HepG2 (cell line): ENCODE measurements at regions not wholly inside any gene's neighbourhood (a gene's known extent, or its start where the extent isn't known, plus 50 kb on each side); places are given as distances from the start of the nearest gene placed in this dataset.

Experiments
- ATAC-seq: fragments of 200-7000 bp; cut with Tn5 transposase; 3 replicates; pipeline ENCODE4 v1.9.1; 2020; ENCODE audit warnings: mild to moderate bottlenecking, moderate library complexity
- BruUV-seq: library from RNA; stranded (reverse); fragments of 400-500 nt; replicated peaks from 2 replicates; lab custom pipeline; 2021; lab: Mats Ljungman, UMichigan
- CTCF ChIA-PET: fragments of 300-600 bp; formaldehyde crosslinking; extraction: SDS; loops from one replicate; lab custom pipeline; 2021; ENCODE audit warnings: low total read pairs, inconsistent platforms, low intra/inter-chr PET ratio; lab: Yijun Ruan, JAX
- POLR2A ChIA-PET: fragments of 350-600 bp; sonication (Branson Sonifier 250); formaldehyde crosslinking; loops from one replicate; lab custom pipeline; 2020; ENCODE audit warnings: antibody characterized with exemption, inconsistent platforms; lab: Yijun Ruan, JAX
- DNase-seq: peaks from one replicate; pipeline ENCODE4 v3.0.0-alpha.2; 2015; ENCODE audit warnings: low spot score
- FAIRE-seq: peaks from 3 replicates; lab custom pipeline; 2011; peaks lifted over from hg19 to GRCh38; lab: Jason Lieb, UNC
- H2AFZ ChIP-seq: one replicate; pipeline ENCODE4 v1.6.1; 2011; ENCODE audit warnings: low read length, inconsistent platforms
- H3K27ac ChIP-seq: fragments of 300-600 bp; 3 replicates; pipeline ENCODE4 v1.8.0; 2011; ENCODE audit warnings: mixed run types, mild to moderate bottlenecking, mixed read lengths, low read length, inconsistent platforms; ENCODE audit not compliant: insufficient read depth; ENCODE audit errors: extremely low read length
- H3K27me3 ChIP-seq, 2 experiments: fragments of 200-600 bp in 1 of 2; 2 replicates in 1 of 2; 3 replicates in 1 of 2; pipeline versions ENCODE4 v1.6.0 to v1.8.0; 2011; ENCODE audit warnings: low read length in 2 of 2, mild to moderate bottlenecking in 2 of 2, moderate library complexity in 2 of 2, inconsistent platforms in 1 of 2; ENCODE audit not compliant: insufficient read depth in 2 of 2, control insufficient read depth in 1 of 2
- H3K36me3 ChIP-seq, 2 experiments: fragments of 200-600 bp in 1 of 2; replicated peaks in 1 of 2; 2 replicates in 1 of 2; 3 replicates in 1 of 2; pipeline versions ENCODE4 v1.5.1 to v1.8.0; 2011; ENCODE audit warnings: low read length in 2 of 2, inconsistent platforms in 1 of 2; ENCODE audit not compliant: insufficient read depth in 2 of 2, control insufficient read depth in 1 of 2
- H3K4me1 ChIP-seq: 2 replicates; pipeline ENCODE4 v1.5.1; 2012; ENCODE audit warnings: low read length, inconsistent platforms; ENCODE audit not compliant: insufficient read depth
- H3K4me2 ChIP-seq: 2 replicates; pipeline ENCODE4 v1.6.0; 2011; ENCODE audit warnings: low read depth, low read length, inconsistent platforms
- H3K4me3 ChIP-seq, 3 experiments: fragments of 200-600 bp in 1 of 3; sonication (generic), shearing (Covaris generic) in 1 of 3; replicated peaks in 1 of 3; 2 replicates each; pipeline ENCODE4 v1.5.1; 2011 to 2016; ENCODE audit warnings: low read length in 3 of 3, inconsistent platforms in 2 of 3, low read depth in 2 of 3, mild to moderate bottlenecking in 2 of 3, control low read depth in 1 of 3, mixed read lengths in 1 of 3; ENCODE audit not compliant: insufficient read depth in 1 of 3
- H3K79me2 ChIP-seq: one replicate; pipeline ENCODE4 v1.6.1; 2011; ENCODE audit warnings: low read length, inconsistent platforms; ENCODE audit not compliant: insufficient read depth
- H3K9ac ChIP-seq: 2 replicates; pipeline ENCODE4 v1.6.0; 2011; ENCODE audit warnings: mild to moderate bottlenecking, low read depth, low read length, inconsistent platforms; ENCODE audit not compliant: insufficient read depth
- H3K9me3 ChIP-seq: 2 replicates; pipeline ENCODE4 v1.5.1; 2012; ENCODE audit warnings: mild to moderate bottlenecking, low read length
- H4K20me1 ChIP-seq: 2 replicates; pipeline ENCODE4 v1.6.0; 2011; ENCODE audit warnings: inconsistent platforms, mild to moderate bottlenecking, low read length, moderate library complexity; ENCODE audit not compliant: insufficient read depth
- HOMEZ ChIP-seq: IDR thresholded peaks from 2 replicates; pipeline ENCODE4 v1.6.1; 2016; ENCODE audit warnings: low read depth
- KDM3A ChIP-seq: IDR thresholded peaks from 2 replicates; pipeline ENCODE4 v1.6.1; 2018; ENCODE audit warnings: low read depth, missing compliant biosample characterization
- MEF2D ChIP-seq: sonication (generic); formaldehyde crosslinking; IDR thresholded peaks from 2 replicates; pipeline ENCODE4 v1.5.1; 2020; ENCODE audit warnings: mild to moderate bottlenecking, missing genetic modification reagents
- PAWR ChIP-seq: sonication (generic); formaldehyde crosslinking; IDR thresholded peaks from 2 replicates; pipeline ENCODE4 v1.4.0; 2020; ENCODE audit warnings: missing genetic modification reagents, mild to moderate bottlenecking, borderline replicate concordance
- SALL1 ChIP-seq: sonication (generic); formaldehyde crosslinking; IDR thresholded peaks from 2 replicates; pipeline ENCODE4 v1.8.0; 2022; ENCODE audit warnings: mild to moderate bottlenecking, missing genetic modification reagents
- SIX4 ChIP-seq: sonication (generic); formaldehyde crosslinking; IDR thresholded peaks from 2 replicates; pipeline ENCODE4 v1.4.0; 2020; ENCODE audit warnings: missing genetic modification reagents
- TBL1XR1 ChIP-seq: fragments of 150-350 bp; IDR thresholded peaks from 2 replicates; pipeline ENCODE4 v1.6.1; 2014; ENCODE audit warnings: borderline replicate concordance, low read length; ENCODE audit not compliant: partially characterized antibody
- ZFP41 ChIP-seq: sonication (generic); formaldehyde crosslinking; IDR thresholded peaks from 2 replicates; pipeline ENCODE4 v1.4.0; 2020; ENCODE audit warnings: mild to moderate bottlenecking, missing genetic modification reagents, borderline replicate concordance
- ZMAT5 ChIP-seq: sonication (generic); formaldehyde crosslinking; IDR thresholded peaks from 2 replicates; pipeline ENCODE4 v1.5.0; 2020; ENCODE audit warnings: mild to moderate bottlenecking, low read depth, missing genetic modification reagents, borderline replicate concordance
- WGBS: methylation state at CpG from one replicate; pipeline ENCODE4 v1.1.6; 2017; ENCODE audit warnings: low lambda C conversion rate; 5-methylcytosine and 5-hydroxymethylcytosine counted together
- in situ Hi-C: cut with HindIII; loops from 2 replicates; pipeline ENCODE4 v1.10.0; 2017; ENCODE audit warnings: low pct_unique_long_range_greater_than_20kb; ENCODE audit not compliant: extremely low pct_ligation_motif_present
- intact Hi-C: fragments of 100-400 bp; cut with micrococcal nuclease; formaldehyde crosslinking; loops from one replicate; pipeline ENCODE4 v1.10.0; 2022; ENCODE audit not compliant: unreplicated experiment

- H3K4me1 ChIP-seq = no peaks in the 10 kb centered on the region
- FAIRE-seq = no peak
- no TSS peak for BruUV-seq
- no peak for TF ChIP-seq KDM3A (CRISPR knock-in tag)
- TF ChIP-seq TBL1XR1 = no peak
- no peak for TF ChIP-seq MEF2D (CRISPR knock-in tag)
- TF ChIP-seq HOMEZ (CRISPR knock-in tag) = no peak
- H3K4me2 ChIP-seq = no peak overlapping the region
- CTCF ChIA-PET = no interaction called here
- H3K27me3 ChIP-seq = no peaks in the 10 kb centered on the region
- H4K20me1 ChIP-seq = no peaks in the 10 kb centered on the region
- in situ Hi-C loops (no loop called here), intact Hi-C loops (no loop called here)
- H3K27ac ChIP-seq = no peak overlapping the region
- no peak overlapping the region for H3K4me3 ChIP-seq
- 1% methylated on average over 4 of the region's 4 CpGs for WGBS
- no peak overlapping the region for H3K9ac ChIP-seq
- H3K9me3 ChIP-seq = no peaks in the 10 kb centered on the region
- no peak for DNase-seq
- no peaks in the 10 kb centered on the region for H3K79me2 ChIP-seq
- no peaks in the 10 kb centered on the region for H3K36me3 ChIP-seq
- POLR2A ChIA-PET = no interaction called here
- H2AFZ ChIP-seq = no peak overlapping the region
- no peak for ATAC-seq
These were observed 433.1 kb upstream of the FZD8 start for GRCh38 chr10:36075196-36075595.

DNA sequence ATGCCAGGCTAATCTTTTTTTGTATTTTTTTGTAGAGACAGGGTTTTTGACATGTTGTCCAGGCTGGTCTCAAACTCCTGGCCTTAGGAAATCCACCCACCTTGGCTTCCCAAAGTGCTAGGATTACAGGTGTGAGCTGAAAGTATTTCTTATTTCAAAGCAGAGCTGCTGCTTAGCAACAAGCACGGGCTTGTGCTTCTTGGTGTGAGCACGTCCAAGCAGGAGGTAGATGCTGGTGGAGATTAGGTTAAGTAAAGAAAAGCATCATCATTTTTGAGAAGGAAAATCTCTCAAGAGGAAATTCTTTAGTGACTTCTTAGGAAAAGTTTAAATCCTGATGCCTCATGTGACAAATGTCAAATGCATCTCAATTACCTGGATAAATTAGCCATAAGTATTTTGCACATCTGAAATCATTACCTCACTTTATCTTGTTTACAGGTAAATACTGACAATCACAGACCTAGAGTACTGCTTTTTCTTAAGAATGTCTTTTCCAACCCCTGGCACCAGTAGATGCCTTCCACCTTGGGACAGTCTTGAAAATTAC lies 431.8 kb upstream of the FZD8 start:
- Histone ChIP-seq H2AFZ (no peak overlapping the region), H3K4me3 (no peak overlapping the region), H3K9ac (no peak overlapping the region), H4K20me1 (no peaks in the 10 kb centered on the region), H3K27me3 (no peaks in the 10 kb centered on the region), H3K27ac (no peak overlapping the region), H3K79me2 (no peaks in the 10 kb centered on the region), H3K4me2 (no peak overlapping the region), H3K9me3 (no peaks in the 10 kb centered on the region)
- CTCF ChIA-PET = no interaction called here
- no TSS peak for BruUV-seq
- POLR2A ChIA-PET = no interaction called here
- ATAC-seq = no peak
- intact Hi-C loops = no loop called here
- in situ Hi-C loops = no loop called here
- DNase-seq = no peak
- 0% methylated on average over 2 of the region's 2 CpGs for WGBS
- FAIRE-seq = no peak
- TF ChIP-seq ZMAT5 (CRISPR knock-in tag) (no peak), ZFP41 (CRISPR knock-in tag) (no peak), SIX4 (no peak), SALL1 (CRISPR knock-in tag) (no peak), PAWR (CRISPR knock-in tag) (no peak)
- TF ChIP-seq, all 625 proteins: peak for 0
- H3K36me3 ChIP-seq = no peaks in the 10 kb centered on the region
- H3K4me1 ChIP-seq = no peaks in the 10 kb centered on the region
